Colonic mucosa (tissue), 4 donors: ENCODE measurements at regions not wholly inside any gene's neighbourhood (a gene's known extent, or its start where the extent isn't known, plus 50 kb on each side); places are given as distances from the start of the nearest gene placed in this dataset.

Experiments used
- DNase-seq: peaks from one replicate; pipeline ENCODE4 v3.0.0-alpha.2; 2020
- H3K27ac ChIP-seq: fragments of 200-600 bp; one replicate; pipeline ENCODE4 v1.8.0; 2021
- H3K27me3 ChIP-seq: fragments of 200-600 bp; one replicate; pipeline ENCODE4 v1.8.0; 2021
- H3K36me3 ChIP-seq: fragments of 200-600 bp; one replicate; pipeline ENCODE4 v1.8.0; 2021
- H3K4me1 ChIP-seq: fragments of 200-600 bp; one replicate; pipeline ENCODE4 v1.8.0; 2021; ENCODE audit warnings: mild to moderate bottlenecking
- H3K4me3 ChIP-seq: fragments of 200-600 bp; one replicate; pipeline ENCODE4 v1.8.0; 2021
- H3K9ac ChIP-seq, 2 donors: one replicate each; pipeline ENCODE4 v1.7.0; 2013; ENCODE audit warnings: control low read depth in 2 of 2, low read depth in 2 of 2, low read length in 2 of 2
- H3K9me3 ChIP-seq: fragments of 200-600 bp; one replicate; pipeline ENCODE4 v1.8.0; 2021
- intact Hi-C: fragments of 100-400 bp; cut with DNase I; formaldehyde crosslinking; loops from one replicate; pipeline ENCODE4 v1.14.1; 2022
- TF ChIP-seq, protein P1 (sequence below): fragments of 200-600 bp; IDR thresholded peaks from one replicate; pipeline ENCODE4 v1.8.0; 2022; ENCODE audit warnings: antibody characterized with exemption, mild to moderate bottlenecking
- donor health status: healthy.
- donor health status: DM: no; HTN: no; CAD: no.
- donor health status: DM: no; HTN: no; CAD: no.

GRCh38 chr12:98146487-98146886, 368.9 kb upstream of the TMPO start:
- DNase-seq: no peak
- TF ChIP-seq, protein P1, sequence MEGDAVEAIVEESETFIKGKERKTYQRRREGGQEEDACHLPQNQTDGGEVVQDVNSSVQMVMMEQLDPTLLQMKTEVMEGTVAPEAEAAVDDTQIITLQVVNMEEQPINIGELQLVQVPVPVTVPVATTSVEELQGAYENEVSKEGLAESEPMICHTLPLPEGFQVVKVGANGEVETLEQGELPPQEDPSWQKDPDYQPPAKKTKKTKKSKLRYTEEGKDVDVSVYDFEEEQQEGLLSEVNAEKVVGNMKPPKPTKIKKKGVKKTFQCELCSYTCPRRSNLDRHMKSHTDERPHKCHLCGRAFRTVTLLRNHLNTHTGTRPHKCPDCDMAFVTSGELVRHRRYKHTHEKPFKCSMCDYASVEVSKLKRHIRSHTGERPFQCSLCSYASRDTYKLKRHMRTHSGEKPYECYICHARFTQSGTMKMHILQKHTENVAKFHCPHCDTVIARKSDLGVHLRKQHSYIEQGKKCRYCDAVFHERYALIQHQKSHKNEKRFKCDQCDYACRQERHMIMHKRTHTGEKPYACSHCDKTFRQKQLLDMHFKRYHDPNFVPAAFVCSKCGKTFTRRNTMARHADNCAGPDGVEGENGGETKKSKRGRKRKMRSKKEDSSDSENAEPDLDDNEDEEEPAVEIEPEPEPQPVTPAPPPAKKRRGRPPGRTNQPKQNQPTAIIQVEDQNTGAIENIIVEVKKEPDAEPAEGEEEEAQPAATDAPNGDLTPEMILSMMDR: no peak
- intact Hi-C loops: no loop called here

GRCh38 chr12:98149270-98149669, 366.1 kb upstream of the TMPO start:
- TF ChIP-seq, protein P1: no peak
- no peak for DNase-seq
- Histone ChIP-seq H3K9me3 (no peaks in the 10 kb centered on the region), H3K27ac (no peak overlapping the region), H3K4me3 (no peak overlapping the region), H3K4me1 (no peaks in the 10 kb centered on the region), H3K27me3 (no peaks in the 10 kb centered on the region), H3K36me3 (no peaks in the 10 kb centered on the region), H3K9ac (no peak overlapping the region)
- intact Hi-C loops: no loop called here

More at GRCh38 chr12:98146487-98146886, 368.9 kb upstream of the TMPO start:
- H3K36me3 ChIP-seq: no peaks in the 10 kb centered on the region
- H3K27me3 ChIP-seq: no peaks in the 10 kb centered on the region
- no peak overlapping the region for H3K9ac ChIP-seq
- H3K4me3 ChIP-seq: no peak overlapping the region
- no peaks in the 10 kb centered on the region for H3K9me3 ChIP-seq
- H3K4me1 ChIP-seq: no peaks in the 10 kb centered on the region
- H3K27ac ChIP-seq: no peak overlapping the region

- DNase-seq: no peak
- intact Hi-C loops: no loop called here
These were observed 365.6 kb upstream of the TMPO start for GRCh38 chr12:98149691-98150210.

GRCh38 chr12:98151105-98151590, 364.2 kb upstream of the TMPO start:
- Histone ChIP-seq H3K9ac (no peak overlapping the region), H3K4me1 (no peaks in the 10 kb centered on the region), H3K36me3 (no peaks in the 10 kb centered on the region), H3K27ac (no peak overlapping the region), H3K9me3 (no peaks in the 10 kb centered on the region), H3K4me3 (no peak overlapping the region), H3K27me3 (no peaks in the 10 kb centered on the region)
- no peak for DNase-seq
- TF ChIP-seq, protein P1: no peak
- intact Hi-C loops: no loop called here

More at GRCh38 chr12:98149691-98150210, 365.6 kb upstream of the TMPO start:
- TF ChIP-seq, protein P1: no peak
- no peak overlapping the region for H3K4me3 ChIP-seq
- no peaks in the 10 kb centered on the region for H3K36me3 ChIP-seq
- no peaks in the 10 kb centered on the region for H3K4me1 ChIP-seq
- H3K27me3 ChIP-seq: no peaks in the 10 kb centered on the region
- no peaks in the 10 kb centered on the region for H3K9me3 ChIP-seq
- no peak overlapping the region for H3K9ac ChIP-seq
- no peak overlapping the region for H3K27ac ChIP-seq

DNA sequence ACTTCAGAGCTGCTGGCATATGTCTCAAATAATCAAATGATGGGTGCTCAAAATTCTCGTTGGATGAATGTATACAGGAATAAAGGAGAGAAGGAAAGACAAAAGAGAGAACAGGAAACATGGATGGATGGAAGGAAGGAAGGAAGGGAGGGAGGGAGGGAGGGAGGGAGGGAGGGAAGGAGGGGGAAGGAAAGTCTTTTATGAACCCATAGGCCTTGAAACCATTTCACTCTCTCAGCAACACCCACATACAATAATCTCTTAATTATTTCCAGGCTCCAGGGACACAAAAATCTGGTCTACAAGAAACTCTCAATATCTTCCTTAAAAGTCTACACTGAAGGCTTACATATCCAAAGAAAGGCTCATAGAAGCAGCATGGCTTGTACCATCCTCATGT, 363.4 kb upstream of the TMPO start:
- H3K27me3 ChIP-seq: no peaks in the 10 kb centered on the region
- no peak for DNase-seq
- TF ChIP-seq, protein P1: no peak
- H3K9me3 ChIP-seq: no peaks in the 10 kb centered on the region
- no peak overlapping the region for H3K9ac ChIP-seq
- no peak overlapping the region for H3K27ac ChIP-seq
- H3K4me3 ChIP-seq: no peak overlapping the region
- intact Hi-C loops: no loop called here
- no peaks in the 10 kb centered on the region for H3K4me1 ChIP-seq
- no peaks in the 10 kb centered on the region for H3K36me3 ChIP-seq
